Parathyroid adenoma (tissue), 2 donors: ENCODE measurements at regions not wholly inside any gene's neighbourhood (a gene's known extent, or its start where the extent isn't known, plus 50 kb on each side); places are given as distances from the start of the nearest gene placed in this dataset.

Experiments used
- H2AFZ ChIP-seq: fragments of 300-600 bp; sonication (generic); one replicate; pipeline ENCODE4 v1.7.0; 2017; ENCODE audit warnings: antibody characterized with exemption, mild to moderate bottlenecking
- H3K27ac ChIP-seq: fragments of 300-600 bp; sonication (generic); one replicate; pipeline ENCODE4 v1.7.0; 2017
- H3K27me3 ChIP-seq: fragments of 300-600 bp; sonication (generic); one replicate; pipeline ENCODE4 v1.7.0; 2017; ENCODE audit warnings: low read length; ENCODE audit not compliant: control insufficient read depth, insufficient read depth
- H3K36me3 ChIP-seq: fragments of 300-600 bp; sonication (generic); one replicate; pipeline ENCODE4 v1.7.0; 2017; ENCODE audit warnings: low read length; ENCODE audit not compliant: control insufficient read depth, insufficient read depth
- H3K4me1 ChIP-seq: fragments of 300-600 bp; sonication (generic); one replicate; pipeline ENCODE4 v1.7.0; 2017; ENCODE audit warnings: control low read depth
- H3K4me2 ChIP-seq: fragments of 300-600 bp; sonication (generic); one replicate; pipeline ENCODE4 v1.7.0; 2017; ENCODE audit warnings: low read length
- H3K4me3 ChIP-seq: fragments of 300-600 bp; sonication (generic); one replicate; pipeline ENCODE4 v1.7.0; 2017; ENCODE audit warnings: low read depth, low read length
- H3K79me2 ChIP-seq: fragments of 300-600 bp; sonication (generic); one replicate; pipeline ENCODE4 v1.7.0; 2017; ENCODE audit warnings: control low read depth
- H3K9ac ChIP-seq: fragments of 300-600 bp; sonication (generic); one replicate; pipeline ENCODE4 v1.7.0; 2017; ENCODE audit warnings: mild to moderate bottlenecking
- H3K9me3 ChIP-seq: fragments of 300-600 bp; sonication (generic); one replicate; pipeline ENCODE4 v1.7.0; 2017; ENCODE audit warnings: low read length; ENCODE audit not compliant: control insufficient read depth
- CTCF ChIP-seq: fragments of 300-600 bp; sonication (generic); IDR thresholded peaks from one replicate; pipeline ENCODE4 v1.7.0; 2017; ENCODE audit warnings: antibody characterized with exemption, mild to moderate bottlenecking
- donor health status: primary hyperparathyroidism.

GRCh38 chr10:1881636-1882035 is 144.3 kb upstream of the ADARB2 start:
- H3K27ac ChIP-seq, result no peak overlapping the region
- no peak for TF ChIP-seq CTCF

GRCh38 chr10:1874533-1874932 is 137.2 kb upstream of the ADARB2 start:
- no peak overlapping the region for H2AFZ ChIP-seq
- TF ChIP-seq CTCF, result no peak
- no peak overlapping the region for H3K4me3 ChIP-seq
- H3K4me2 ChIP-seq, result no peak overlapping the region
- H3K9ac ChIP-seq, result no peak overlapping the region
- no peaks in the 10 kb centered on the region for H3K27me3 ChIP-seq
- H3K4me1 ChIP-seq, result no peaks in the 10 kb centered on the region
- H3K9me3 ChIP-seq, result no peaks in the 10 kb centered on the region
- H3K27ac ChIP-seq, result no peak overlapping the region
- no peaks in the 10 kb centered on the region for H3K79me2 ChIP-seq
- H3K36me3 ChIP-seq, result no peaks in the 10 kb centered on the region

More at GRCh38 chr10:1881636-1882035, 144.3 kb upstream of the ADARB2 start:
- Histone ChIP-seq H3K27me3 (no peaks in the 10 kb centered on the region), H3K4me2 (no peak overlapping the region), H2AFZ (no peak overlapping the region), H3K4me3 (no peak overlapping the region), H3K79me2 (no peaks in the 10 kb centered on the region), H3K36me3 (no peaks in the 10 kb centered on the region), H3K9me3 (peaks cover 2% of the 10 kb centered on the region), H3K4me1 (no peaks in the 10 kb centered on the region), H3K9ac (no peak overlapping the region)

GRCh38 chr10:1873661-1874315 is 136.5 kb upstream of the ADARB2 start:
- Histone ChIP-seq H3K27me3 (no peaks in the 10 kb centered on the region), H3K4me1 (no peaks in the 10 kb centered on the region), H3K27ac (no peak overlapping the region), H3K36me3 (no peaks in the 10 kb centered on the region), H3K4me3 (no peak overlapping the region), H3K9ac (no peak overlapping the region), H3K9me3 (no peaks in the 10 kb centered on the region), H3K79me2 (no peaks in the 10 kb centered on the region), H3K4me2 (no peak overlapping the region), H2AFZ (no peak overlapping the region)
- TF ChIP-seq CTCF, result no peak

- Histone ChIP-seq H3K36me3 (no peaks in the 10 kb centered on the region), H3K9ac (no peak overlapping the region), H3K9me3 (no peaks in the 10 kb centered on the region), H3K4me1 (no peaks in the 10 kb centered on the region), H3K27ac (no peak overlapping the region), H3K79me2 (no peaks in the 10 kb centered on the region), H3K4me3 (no peak overlapping the region), H2AFZ (no peak overlapping the region), H3K4me2 (no peak overlapping the region), H3K27me3 (no peaks in the 10 kb centered on the region)
- TF ChIP-seq CTCF, result no peak
These were observed 134.9 kb upstream of the ADARB2 start for GRCh38 chr10:1872151-1872726.

GRCh38 chr10:1870491-1870890 is 133.2 kb upstream of the ADARB2 start:
- no peaks in the 10 kb centered on the region for H3K27me3 ChIP-seq

More at GRCh38 chr10:1870491-1870890, 133.2 kb upstream of the ADARB2 start:
- Histone ChIP-seq H3K4me1 (no peaks in the 10 kb centered on the region), H3K79me2 (no peaks in the 10 kb centered on the region), H3K27ac (no peak overlapping the region), H3K4me2 (no peak overlapping the region), H3K9ac (no peak overlapping the region), H3K36me3 (no peaks in the 10 kb centered on the region), H2AFZ (no peak overlapping the region), H3K9me3 (no peaks in the 10 kb centered on the region), H3K4me3 (no peak overlapping the region)
- TF ChIP-seq CTCF, result no peak
